ENCODE measurements at regions not wholly inside any gene's neighbourhood (a gene's known extent, or its start where the extent isn't known, plus 50 kb on each side); places are given as distances from the start of the nearest gene placed in this dataset.

- Histone ChIP-seq H3K27me3 (ENCODE audit: control insufficient read depth in 5 of 5, insufficient read depth in 4 of 5, low read length in 5 of 5) (peaks cover 0 to 20% (median 12%) of the 10 kb centered on the region in 5 donors), H3K4me1 (ENCODE audit: control insufficient read depth in 5 of 5, insufficient read depth in 5 of 5, low read length in 5 of 5) (no peaks in the 10 kb centered on the region), H3K36me3 (ENCODE audit: control insufficient read depth in 5 of 5, insufficient read depth in 5 of 5, low read length in 5 of 5) (no peaks in the 10 kb centered on the region), H3K27ac (ENCODE audit: low read depth, low read length) (no peak overlapping the region), H3K9ac (ENCODE audit: low read length in 5 of 5) (no peak overlapping the region), H3K9me3 (ENCODE audit: control insufficient read depth in 5 of 5, low read length in 5 of 5) (no peaks in the 10 kb centered on the region), H3K4me3 (ENCODE audit: low read depth in 1 of 5, low read length in 5 of 5) (no peak overlapping the region)
Observed at GRCh38 chrX:151796576-151796975, 62.0 kb downstream of the CNGA2 start.

GRCh38 chrX:151801980-151802379, 67.4 kb downstream of the CNGA2 start:
- peaks cover 0 to 6% (median 3%) of the 10 kb centered on the region in 5 donors for H3K9me3 ChIP-seq (ENCODE audit: control insufficient read depth in 5 of 5, low read length in 5 of 5)
- no peaks in the 10 kb centered on the region for H3K4me1 ChIP-seq (ENCODE audit: control insufficient read depth in 5 of 5, insufficient read depth in 5 of 5, low read length in 5 of 5)
- peaks cover 0 to 12% (median 6%) of the 10 kb centered on the region in 5 donors for H3K27me3 ChIP-seq (ENCODE audit: control insufficient read depth in 5 of 5, insufficient read depth in 4 of 5, low read length in 5 of 5)
- H3K9ac ChIP-seq (ENCODE audit: low read length in 5 of 5): no peak overlapping the region
- H3K4me3 ChIP-seq (ENCODE audit: low read depth in 1 of 5, low read length in 5 of 5): no peak overlapping the region
- no peaks in the 10 kb centered on the region for H3K36me3 ChIP-seq (ENCODE audit: control insufficient read depth in 5 of 5, insufficient read depth in 5 of 5, low read length in 5 of 5)
- no peak overlapping the region for H3K27ac ChIP-seq (ENCODE audit: low read depth, low read length)

GRCh38 chrX:151806967-151807540, 72.5 kb downstream of the CNGA2 start:
- Histone ChIP-seq H3K36me3 (ENCODE audit: control insufficient read depth in 5 of 5, insufficient read depth in 5 of 5, low read length in 5 of 5) (no peaks in the 10 kb centered on the region), H3K4me3 (ENCODE audit: low read depth in 1 of 5, low read length in 5 of 5) (no peak overlapping the region), H3K27me3 (ENCODE audit: control insufficient read depth in 5 of 5, insufficient read depth in 4 of 5, low read length in 5 of 5) (peaks cover 0 to 10% (median 3%) of the 10 kb centered on the region in 5 donors), H3K9ac (ENCODE audit: low read length in 5 of 5) (no peak overlapping the region), H3K9me3 (ENCODE audit: control insufficient read depth in 5 of 5, low read length in 5 of 5) (peaks cover 0 to 5% (median 2%) of the 10 kb centered on the region in 5 donors), H3K4me1 (ENCODE audit: control insufficient read depth in 5 of 5, insufficient read depth in 5 of 5, low read length in 5 of 5) (peaks cover 0 to 3% (median 0%) of the 10 kb centered on the region in 5 donors), H3K27ac (ENCODE audit: low read depth, low read length) (no peak overlapping the region)

GRCh38 chrX:151812661-151813060, 78.1 kb downstream of the CNGA2 start:
- no peak overlapping the region for H3K27ac ChIP-seq (ENCODE audit: low read depth, low read length)

GRCh38 chrX:151814767-151815166, 80.2 kb downstream of the CNGA2 start:
- Histone ChIP-seq H3K27me3 (ENCODE audit: control insufficient read depth in 5 of 5, insufficient read depth in 4 of 5, low read length in 5 of 5) (peaks cover 0 to 3% (median 0%) of the 10 kb centered on the region in 5 donors), H3K4me3 (ENCODE audit: low read depth in 1 of 5, low read length in 5 of 5) (no peak overlapping the region), H3K36me3 (ENCODE audit: control insufficient read depth in 5 of 5, insufficient read depth in 5 of 5, low read length in 5 of 5) (no peaks in the 10 kb centered on the region), H3K4me1 (ENCODE audit: control insufficient read depth in 5 of 5, insufficient read depth in 5 of 5, low read length in 5 of 5) (peaks cover 2 to 16% (median 12%) of the 10 kb centered on the region in 5 donors), H3K9me3 (ENCODE audit: control insufficient read depth in 5 of 5, low read length in 5 of 5) (no peaks in the 10 kb centered on the region), H3K27ac (ENCODE audit: low read depth, low read length) (no peak overlapping the region), H3K9ac (ENCODE audit: low read length in 5 of 5) (no peak overlapping the region)

More at GRCh38 chrX:151812661-151813060, 78.1 kb downstream of the CNGA2 start:
- H3K27me3 ChIP-seq (ENCODE audit: control insufficient read depth in 5 of 5, insufficient read depth in 4 of 5, low read length in 5 of 5): peaks cover 0 to 3% (median 0%) of the 10 kb centered on the region in 5 donors
- no peak overlapping the region for H3K4me3 ChIP-seq (ENCODE audit: low read depth in 1 of 5, low read length in 5 of 5)
- no peaks in the 10 kb centered on the region for H3K9me3 ChIP-seq (ENCODE audit: control insufficient read depth in 5 of 5, low read length in 5 of 5)
- H3K4me1 ChIP-seq (ENCODE audit: control insufficient read depth in 5 of 5, insufficient read depth in 5 of 5, low read length in 5 of 5): peaks cover 2 to 16% (median 12%) of the 10 kb centered on the region in 5 donors
- no peaks in the 10 kb centered on the region for H3K36me3 ChIP-seq (ENCODE audit: control insufficient read depth in 5 of 5, insufficient read depth in 5 of 5, low read length in 5 of 5)
- no peak overlapping the region for H3K9ac ChIP-seq (ENCODE audit: low read length in 5 of 5)

- peaks cover 2 to 16% (median 12%) of the 10 kb centered on the region in 5 donors for H3K4me1 ChIP-seq (ENCODE audit: control insufficient read depth in 5 of 5, insufficient read depth in 5 of 5, low read length in 5 of 5)
- H3K9me3 ChIP-seq (ENCODE audit: control insufficient read depth in 5 of 5, low read length in 5 of 5): no peaks in the 10 kb centered on the region
- no peak overlapping the region for H3K27ac ChIP-seq (ENCODE audit: low read depth, low read length)
- H3K36me3 ChIP-seq (ENCODE audit: control insufficient read depth in 5 of 5, insufficient read depth in 5 of 5, low read length in 5 of 5): no peaks in the 10 kb centered on the region
- peaks cover 0 to 3% (median 0%) of the 10 kb centered on the region in 5 donors for H3K27me3 ChIP-seq (ENCODE audit: control insufficient read depth in 5 of 5, insufficient read depth in 4 of 5, low read length in 5 of 5)
- no peak overlapping the region for H3K9ac ChIP-seq (ENCODE audit: low read length in 5 of 5)
- H3K4me3 ChIP-seq (ENCODE audit: low read depth in 1 of 5, low read length in 5 of 5): no peak overlapping the region
Observed at GRCh38 chrX:151815398-151815797, 80.9 kb downstream of the CNGA2 start.

- Histone ChIP-seq H3K4me3 (ENCODE audit: low read depth in 1 of 5, low read length in 5 of 5) (no peak overlapping the region), H3K27me3 (ENCODE audit: control insufficient read depth in 5 of 5, insufficient read depth in 4 of 5, low read length in 5 of 5) (peaks cover 0 to 3% (median 0%) of the 10 kb centered on the region in 5 donors), H3K27ac (ENCODE audit: low read depth, low read length) (no peak overlapping the region), H3K36me3 (ENCODE audit: control insufficient read depth in 5 of 5, insufficient read depth in 5 of 5, low read length in 5 of 5) (no peaks in the 10 kb centered on the region), H3K9me3 (ENCODE audit: control insufficient read depth in 5 of 5, low read length in 5 of 5) (no peaks in the 10 kb centered on the region), H3K9ac (ENCODE audit: low read length in 5 of 5) (no peak overlapping the region), H3K4me1 (ENCODE audit: control insufficient read depth in 5 of 5, insufficient read depth in 5 of 5, low read length in 5 of 5) (peaks cover 2 to 16% (median 12%) of the 10 kb centered on the region in 5 donors)
Observed at GRCh38 chrX:151816934-151817333, 82.4 kb downstream of the CNGA2 start.

GRCh38 chrX:151818828-151819227, 84.3 kb downstream of the CNGA2 start:
- Histone ChIP-seq H3K9ac (ENCODE audit: low read length in 5 of 5) (no peak overlapping the region), H3K4me3 (ENCODE audit: low read depth in 1 of 5, low read length in 5 of 5) (no peak overlapping the region), H3K9me3 (ENCODE audit: control insufficient read depth in 5 of 5, low read length in 5 of 5) (no peaks in the 10 kb centered on the region), H3K27me3 (ENCODE audit: control insufficient read depth in 5 of 5, insufficient read depth in 4 of 5, low read length in 5 of 5) (peaks cover 0 to 3% (median 0%) of the 10 kb centered on the region in 5 donors), H3K27ac (ENCODE audit: low read depth, low read length) (no peak overlapping the region), H3K36me3 (ENCODE audit: control insufficient read depth in 5 of 5, insufficient read depth in 5 of 5, low read length in 5 of 5) (no peaks in the 10 kb centered on the region), H3K4me1 (ENCODE audit: control insufficient read depth in 5 of 5, insufficient read depth in 5 of 5, low read length in 5 of 5) (peaks cover 2 to 16% (median 12%) of the 10 kb centered on the region in 5 donors)

- no peak overlapping the region for H3K4me3 ChIP-seq (ENCODE audit: low read depth in 1 of 5, low read length in 5 of 5)
- no peak overlapping the region for H3K27ac ChIP-seq (ENCODE audit: low read depth, low read length)
- no peaks in the 10 kb centered on the region for H3K36me3 ChIP-seq (ENCODE audit: control insufficient read depth in 5 of 5, insufficient read depth in 5 of 5, low read length in 5 of 5)
Observed at GRCh38 chrX:151821226-151821625, 86.7 kb downstream of the CNGA2 start.

GRCh38 chrX:151825007-151825406, 87.7 kb upstream of the MAGEA4 start:
- peaks cover 3 to 29% (median 25%) of the 10 kb centered on the region in 5 donors for H3K4me1 ChIP-seq (ENCODE audit: control insufficient read depth in 5 of 5, insufficient read depth in 5 of 5, low read length in 5 of 5)
- H3K27ac ChIP-seq (ENCODE audit: low read depth, low read length): no peak overlapping the region
- H3K9ac ChIP-seq (ENCODE audit: low read length in 5 of 5): no peak overlapping the region
- no peaks in the 10 kb centered on the region for H3K9me3 ChIP-seq (ENCODE audit: control insufficient read depth in 5 of 5, low read length in 5 of 5)
- H3K36me3 ChIP-seq (ENCODE audit: control insufficient read depth in 5 of 5, insufficient read depth in 5 of 5, low read length in 5 of 5): no peaks in the 10 kb centered on the region
- H3K4me3 ChIP-seq (ENCODE audit: low read depth in 1 of 5, low read length in 5 of 5): no peak overlapping the region
- H3K27me3 ChIP-seq (ENCODE audit: control insufficient read depth in 5 of 5, insufficient read depth in 4 of 5, low read length in 5 of 5): peaks cover 0 to 3% (median 0%) of the 10 kb centered on the region in 5 donors

More at GRCh38 chrX:151821226-151821625, 86.7 kb downstream of the CNGA2 start:
- Histone ChIP-seq H3K9ac (ENCODE audit: low read length in 5 of 5) (no peak overlapping the region), H3K9me3 (ENCODE audit: control insufficient read depth in 5 of 5, low read length in 5 of 5) (no peaks in the 10 kb centered on the region), H3K27me3 (ENCODE audit: control insufficient read depth in 5 of 5, insufficient read depth in 4 of 5, low read length in 5 of 5) (peaks cover 0 to 3% (median 0%) of the 10 kb centered on the region in 5 donors), H3K4me1 (ENCODE audit: control insufficient read depth in 5 of 5, insufficient read depth in 5 of 5, low read length in 5 of 5) (peaks cover under 1 to 21% (median 16%) of the 10 kb centered on the region in 5 donors)
